Stimulated activated CD4-positive, alpha-beta T cell treated with anti-CD3 and anti-CD28 coated beads, Interleukin-4, amount 100 ng/mL, for 48 hours (primary cell): ENCODE measurements at regions not wholly inside any gene's neighbourhood (a gene's known extent, or its start where the extent isn't known, plus 50 kb on each side); places are given as distances from the start of the nearest gene placed in this dataset.
"Not testable (repeated sequence)": the region's sequence is repeated elsewhere in the genome, so short reads cannot be mapped to it uniquely, and the experiment has no call there.

ENCODE experiments used
- DNase-seq, 2 donors: peaks; one replicate each; pipeline ENCODE4 v3.0.0-alpha.2; 2020; ENCODE audit warnings: low read depth in 2 of 2

- no peak for DNase-seq
Observed at GRCh38 chr5:130836729-130837649, 328.1 kb downstream of the HINT1 start.

- DNase-seq: not testable (repeated sequence)
Observed at GRCh38 chr5:130817598-130818384, 347.3 kb downstream of the HINT1 start.

- DNase-seq: no peak
Observed at GRCh38 chr5:130815246-130815645, 349.8 kb downstream of the HINT1 start.

GRCh38 chr5:130808691-130809090, 356.4 kb downstream of the HINT1 start:
- DNase-seq: no peak

DNA sequence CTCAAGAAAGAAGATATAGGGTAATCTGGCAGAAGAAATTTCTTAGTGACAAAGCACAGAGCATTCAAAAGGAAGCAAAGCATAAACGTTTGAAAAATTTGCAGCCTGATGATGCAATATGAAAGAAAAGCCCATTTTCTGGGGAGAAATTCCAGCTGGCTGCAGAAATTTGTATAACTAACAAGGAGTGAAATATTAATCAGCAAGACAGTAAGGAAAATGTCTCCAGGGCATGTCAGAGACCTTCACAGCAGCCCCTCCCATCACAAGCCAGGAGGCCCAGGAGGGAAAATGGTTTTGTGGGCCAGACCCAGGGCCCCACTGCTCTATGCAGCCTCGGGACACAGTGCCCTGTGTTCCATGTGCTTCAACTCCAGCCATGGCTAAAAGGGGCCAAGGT, 359.4 kb downstream of the HINT1 start:
- DNase-seq: no peak

GRCh38 chr5:130805036-130805435, 360.0 kb downstream of the HINT1 start:
- DNase-seq: no peak

DNA sequence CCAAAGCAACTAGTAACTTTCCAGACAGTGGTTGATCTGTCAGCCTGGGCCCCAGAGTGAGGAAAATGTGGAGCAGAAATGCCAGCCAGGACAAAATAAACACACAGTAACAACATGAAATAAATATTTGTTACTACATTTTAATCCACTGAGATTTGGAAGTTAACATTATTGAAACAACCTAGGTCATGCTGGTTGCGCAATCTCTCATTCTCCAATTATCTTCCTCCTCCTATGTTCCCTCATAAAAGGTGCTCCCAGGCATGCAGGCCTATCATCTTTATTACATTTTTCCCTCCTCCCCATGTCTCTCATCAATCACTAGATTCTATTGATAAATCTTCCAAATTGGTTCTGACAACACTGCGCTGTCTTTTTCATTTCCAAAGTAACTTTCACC, 363.1 kb downstream of the HINT1 start:
- no peak for DNase-seq

- DNase-seq: no peak
Observed at GRCh38 chr5:130799015-130799414, 366.0 kb downstream of the HINT1 start.

DNA sequence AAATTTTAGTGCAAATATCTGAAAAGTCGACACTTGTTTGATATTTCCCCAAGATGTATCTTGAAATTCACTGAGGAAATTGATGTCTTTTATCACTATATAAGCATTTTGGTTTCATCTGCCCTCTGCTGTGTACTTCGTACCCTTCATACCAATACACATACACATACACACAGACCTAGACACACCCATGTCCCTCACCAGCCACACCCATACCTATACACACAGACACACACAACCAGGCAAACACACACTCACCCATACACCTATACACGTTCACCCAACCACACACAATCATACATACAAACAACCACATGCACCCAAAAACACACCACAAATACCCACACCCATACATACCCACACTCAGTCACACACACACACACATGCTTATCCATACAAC, 367.8 kb downstream of the HINT1 start:
- no peak for DNase-seq

DNA sequence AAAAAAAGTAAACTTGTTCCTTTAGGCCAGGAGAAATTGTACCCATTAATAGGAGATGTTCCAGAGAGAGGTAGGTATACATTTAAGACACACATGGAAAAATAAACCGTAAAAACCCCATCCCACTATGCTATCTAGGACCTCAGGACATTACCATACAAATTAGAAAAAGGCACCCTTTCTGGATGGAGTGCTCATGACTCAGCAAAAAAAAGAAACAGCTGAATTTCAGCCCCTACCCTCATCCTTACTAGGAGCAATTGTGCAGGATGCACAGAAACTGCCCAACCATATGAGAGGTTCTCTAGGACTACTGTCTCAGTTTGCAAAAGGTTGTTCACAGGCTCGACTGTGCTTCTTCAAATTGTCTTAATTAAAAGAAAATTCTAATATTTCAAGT, 368.2 kb downstream of the HINT1 start:
- DNase-seq: no peak

- DNase-seq: no peak
Observed at GRCh38 chr5:130796032-130796431, 369.0 kb downstream of the HINT1 start.

- DNase-seq: no peak
Observed at GRCh38 chr5:130795037-130795436, 370.0 kb downstream of the HINT1 start.

DNA sequence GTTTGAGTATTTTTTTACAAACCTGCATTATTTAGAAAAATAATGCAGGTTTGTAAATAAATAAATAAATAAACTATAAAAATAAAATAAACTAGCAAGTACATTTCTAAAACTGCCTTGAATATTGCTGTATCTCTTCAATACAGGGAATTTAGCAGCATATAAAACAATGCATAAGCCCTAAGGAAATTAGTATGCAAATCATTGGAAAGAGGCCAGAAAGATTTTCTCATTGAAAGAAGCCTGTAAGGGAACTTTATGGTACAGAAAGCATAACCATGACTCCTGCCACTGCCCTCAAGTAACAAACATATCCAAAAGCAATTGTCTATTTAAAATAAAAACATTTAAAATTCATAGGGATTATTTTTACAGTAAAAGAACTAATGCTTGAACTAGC, 387.3 kb downstream of the HINT1 start:
- DNase-seq: no peak

GRCh38 chr5:130773813-130774212, 391.2 kb downstream of the HINT1 start:
- no peak for DNase-seq

- no peak for DNase-seq
Observed at GRCh38 chr5:130762031-130762430, 403.0 kb downstream of the HINT1 start.

GRCh38 chr5:130759061-130759460, 406.0 kb downstream of the HINT1 start:
- no peak for DNase-seq

DNA sequence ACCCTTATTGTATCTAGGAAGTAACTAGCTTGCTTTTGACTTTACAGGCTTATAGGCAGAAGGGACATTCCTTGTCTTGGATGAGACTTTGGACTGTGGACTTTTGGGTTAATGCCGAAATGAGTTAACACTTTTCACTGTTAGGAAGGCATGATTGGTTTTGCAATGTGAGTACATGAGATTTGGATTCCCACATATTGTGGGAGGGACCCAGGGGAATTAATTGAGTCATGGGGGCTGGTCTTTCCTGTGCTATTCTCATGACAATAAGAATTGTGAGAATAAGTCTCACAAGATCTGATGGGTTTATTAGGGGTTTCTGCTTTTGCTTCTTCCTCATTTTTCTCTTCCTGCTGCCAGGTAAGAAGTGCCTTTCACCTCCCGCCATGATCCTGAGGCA, 417.5 kb downstream of the HINT1 start:
- no peak for DNase-seq

GRCh38 chr5:130746641-130747040, 418.4 kb downstream of the HINT1 start:
- DNase-seq: not testable (repeated sequence)

DNA sequence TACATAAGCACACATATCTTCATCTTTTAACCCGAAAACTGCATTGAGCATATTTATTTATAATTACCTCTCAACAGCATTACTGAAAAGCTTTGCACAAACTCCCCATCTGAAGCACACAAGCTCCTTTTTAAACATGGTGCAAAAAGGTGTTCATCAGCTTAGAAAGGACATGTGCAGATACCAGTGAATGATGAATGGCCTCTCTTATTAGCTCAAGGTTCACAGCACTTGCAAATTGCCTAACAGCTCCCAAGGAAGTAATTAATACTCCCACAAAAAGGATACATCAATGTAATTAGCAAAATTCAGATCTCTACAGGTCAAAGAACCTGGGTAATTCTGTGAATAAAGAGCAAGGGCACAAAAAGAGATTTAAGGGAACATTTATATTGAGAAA, 422.0 kb downstream of the HINT1 start:
- no peak for DNase-seq

DNA sequence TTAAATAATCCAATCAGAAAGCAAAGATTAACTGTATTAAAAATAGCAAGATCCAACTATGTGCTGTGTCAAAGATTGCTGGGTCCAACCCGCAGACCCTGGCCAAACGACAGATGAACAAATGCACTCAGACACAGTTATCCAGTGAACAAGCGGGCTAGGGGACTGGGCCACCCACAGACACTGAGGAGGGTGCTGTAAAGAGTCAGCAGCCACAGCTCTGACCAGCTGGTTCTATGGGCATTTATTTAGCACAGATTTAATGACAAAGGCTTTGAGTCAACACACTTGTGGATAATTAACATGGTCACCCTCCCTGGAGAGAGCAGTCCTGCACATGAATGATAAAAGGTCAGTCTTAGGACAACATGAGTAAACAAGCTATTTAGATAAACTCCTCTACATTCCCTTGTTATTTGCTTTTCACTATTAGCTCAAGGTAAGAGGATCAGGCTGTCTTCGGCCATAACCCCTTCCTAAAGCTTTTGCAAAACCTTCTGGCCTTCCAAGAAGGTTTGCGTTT, 424.9 kb downstream of the HINT1 start:
- DNase-seq: no peak

DNA sequence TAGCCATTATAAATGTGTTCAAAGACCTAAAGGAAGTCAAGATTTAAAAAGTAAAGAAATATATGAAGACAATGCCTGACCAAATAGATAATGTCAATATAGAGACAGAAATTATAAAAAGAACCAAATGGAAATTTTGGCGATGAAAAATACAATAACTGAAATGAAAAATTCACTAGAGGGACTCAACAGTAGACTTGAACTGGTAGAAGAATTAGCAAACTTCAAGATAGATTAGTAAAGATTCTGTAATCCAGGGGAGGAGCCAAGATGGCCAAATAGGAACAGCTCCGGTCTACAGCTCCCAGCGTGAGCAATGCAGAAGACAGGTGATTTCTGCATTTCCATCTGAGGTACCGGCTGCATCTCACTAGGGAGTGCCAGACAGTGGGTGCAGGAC, 433.2 kb downstream of the HINT1 start:
- no peak for DNase-seq

DNA sequence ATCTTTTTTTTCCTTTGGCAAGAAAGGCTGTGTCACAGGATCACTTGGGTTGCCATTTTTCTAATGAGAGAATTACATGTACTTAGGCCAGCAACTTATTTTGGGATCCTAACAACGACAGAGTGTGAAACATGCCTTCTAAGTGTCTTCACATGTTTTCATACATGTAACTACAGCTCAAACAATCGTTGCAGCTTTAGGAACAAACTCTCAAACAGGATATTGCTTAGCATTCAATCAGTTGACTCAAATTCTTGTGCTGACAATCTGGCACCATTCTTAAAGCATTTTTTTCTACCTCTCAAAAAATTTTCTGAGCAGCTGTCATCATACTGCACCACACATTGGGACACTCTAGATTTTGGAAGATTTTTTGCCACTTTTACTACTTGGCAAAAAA, 435.5 kb downstream of the HINT1 start:
- DNase-seq: no peak

DNA sequence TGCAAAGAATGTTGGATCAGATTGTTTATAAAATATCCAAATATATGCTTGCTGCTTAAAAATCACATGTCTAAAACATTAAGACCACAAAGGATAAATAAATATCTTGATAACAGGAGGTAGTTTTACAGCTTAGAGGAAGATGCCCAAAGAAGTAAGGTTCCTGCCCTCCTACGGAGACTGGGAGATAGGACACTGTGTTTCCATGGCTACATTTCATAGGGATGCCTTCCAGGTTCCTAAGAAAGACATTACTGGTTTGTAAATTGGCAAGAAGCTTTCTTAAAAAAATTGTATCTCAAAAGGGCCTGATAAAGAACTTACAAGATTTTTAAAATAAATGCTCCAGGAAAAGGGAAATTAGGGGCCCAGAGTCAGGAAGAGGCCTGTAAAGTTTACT, 437.2 kb downstream of the HINT1 start:
- no peak for DNase-seq
